Endothelial cell of umbilical vein (primary cell): ENCODE measurements at regions not wholly inside any gene's neighbourhood (a gene's known extent, or its start where the extent isn't known, plus 50 kb on each side); places are given as distances from the start of the nearest gene placed in this dataset.

Experiments used
- BruUV-seq: library from RNA; stranded (reverse); fragments of 400-500 nt; replicated peaks from 2 replicates; lab custom pipeline; 2021; lab: Mats Ljungman, UMichigan
- CTCF ChIA-PET: fragments of 300-600, 350-600 bp; sonication (Branson Sonifier 250); formaldehyde crosslinking; loops from one replicate; lab custom pipeline; 2021; ENCODE audit warnings: antibody characterized with exemption, inconsistent platforms; lab: Charles Lee
- POLR2A ChIA-PET: fragments of 300-600, 350-600 bp; sonication (Branson Sonifier 250); formaldehyde crosslinking; loops from one replicate; lab custom pipeline; 2021; ENCODE audit warnings: antibody characterized with exemption, inconsistent platforms; lab: Charles Lee
- DNase-seq: peaks from one replicate; pipeline ENCODE4 v3.0.0-alpha.2; 2011; ENCODE audit warnings: low read depth, low spot score
- FAIRE-seq: peaks from 2 replicates; lab custom pipeline; 2011; peaks lifted over from hg19 to GRCh38; lab: Jason Lieb, UNC
- H2AFZ ChIP-seq: 2 replicates; pipeline ENCODE4 v1.6.0; 2012; ENCODE audit warnings: low read depth, low read length, control low read depth, inconsistent platforms
- H3K27ac ChIP-seq: 2 replicates; pipeline ENCODE4 v1.5.1; 2011; ENCODE audit warnings: low read depth, mild to moderate bottlenecking, control low read depth, low read length, moderate library complexity; ENCODE audit not compliant: insufficient read depth
- H3K27me3 ChIP-seq, 2 experiments: 2 replicates each; pipeline versions ENCODE4 v1.6.0 to v1.6.1; 2011; ENCODE audit warnings: low read length in 2 of 2, mixed read lengths in 1 of 2; ENCODE audit not compliant: control insufficient read depth in 2 of 2, insufficient read depth in 2 of 2
- H3K36me3 ChIP-seq, 2 experiments: 2 replicates in 1 of 2; 3 replicates in 1 of 2; pipeline ENCODE4 v1.5.1; 2011; ENCODE audit warnings: low read length in 2 of 2, mild to moderate bottlenecking in 1 of 2, moderate library complexity in 1 of 2; ENCODE audit not compliant: control insufficient read depth in 2 of 2, insufficient read depth in 2 of 2; ENCODE audit errors: extremely low read depth in 1 of 2
- H3K4me1 ChIP-seq: 3 replicates; pipeline ENCODE4 v1.5.1; 2011; ENCODE audit warnings: mild to moderate bottlenecking, low read length; ENCODE audit not compliant: control insufficient read depth, insufficient read depth; ENCODE audit errors: extremely low read depth
- H3K4me2 ChIP-seq: 2 replicates; pipeline ENCODE4 v1.6.1; 2011; ENCODE audit warnings: low read length, control low read depth, mixed read lengths; ENCODE audit not compliant: insufficient read depth
- H3K4me3 ChIP-seq, 3 experiments: fragments of 200-600 bp in 1 of 3; sonication (generic), shearing (Covaris generic) in 1 of 3; replicated peaks in 1 of 3; 2 replicates each; pipeline ENCODE4 v1.5.1; 2011 to 2016; ENCODE audit warnings: control low read depth in 3 of 3, low read length in 3 of 3, mild to moderate bottlenecking in 2 of 3, inconsistent platforms in 1 of 3, low read depth in 1 of 3, moderate library complexity in 1 of 3; ENCODE audit not compliant: insufficient read depth in 1 of 3
- H3K79me2 ChIP-seq: 2 replicates; pipeline ENCODE4 v1.6.0; 2012; ENCODE audit warnings: low read length, inconsistent platforms; ENCODE audit not compliant: control insufficient read depth, insufficient read depth
- H3K9ac ChIP-seq: replicated peaks from 2 replicates; pipeline ENCODE3; 2011; ENCODE audit warnings: low read length, control low read depth; ENCODE audit not compliant: insufficient read depth; ENCODE audit errors: extremely low read depth
- H3K9me1 ChIP-seq: replicated peaks from 3 replicates; pipeline ENCODE4 v1.6.0; 2011; ENCODE audit warnings: mild to moderate bottlenecking, low read length; ENCODE audit not compliant: control insufficient read depth, insufficient read depth; ENCODE audit errors: extremely low read depth
- H3K9me3 ChIP-seq: replicated peaks from 2 replicates; pipeline ENCODE4 v1.5.1; 2012; ENCODE audit warnings: low read length, inconsistent platforms; ENCODE audit not compliant: control insufficient read depth, insufficient read depth
- H4K20me1 ChIP-seq: replicated peaks from 2 replicates; pipeline ENCODE3; 2011; ENCODE audit warnings: mild to moderate bottlenecking, low read length; ENCODE audit not compliant: control insufficient read depth, insufficient read depth; ENCODE audit errors: extremely low read depth
- CTCF ChIP-seq, 2 donors: IDR thresholded peaks; 1 replicate in 1 of 2; 2 replicates in 1 of 2; pipeline ENCODE4 v1.5.1; 2011; ENCODE audit warnings: low read length in 2 of 2, mild to moderate bottlenecking in 2 of 2, moderate library complexity in 2 of 2, control low read depth in 1 of 2, inconsistent platforms in 1 of 2, low read depth in 1 of 2; ENCODE audit not compliant: insufficient read depth in 1 of 2; ENCODE audit errors: extremely low read depth in 1 of 2
- EZH2 ChIP-seq: IDR thresholded peaks from 2 replicates; pipeline ENCODE4 v1.6.1; 2012; ENCODE audit warnings: borderline replicate concordance, low read depth, mild to moderate bottlenecking, moderate library complexity, low read length, inconsistent platforms; ENCODE audit not compliant: severe bottlenecking
- FOS ChIP-seq: IDR thresholded peaks from 2 replicates; pipeline ENCODE4 v1.6.1; 2011; ENCODE audit warnings: mild to moderate bottlenecking, low read length, moderate library complexity, borderline replicate concordance; ENCODE audit not compliant: insufficient read depth
- GATA2 ChIP-seq: IDR thresholded peaks from 2 replicates; pipeline ENCODE4 v1.7.0; 2011; ENCODE audit warnings: low read depth, mild to moderate bottlenecking, moderate library complexity, mixed read lengths, low read length; ENCODE audit not compliant: insufficient read length, insufficient read depth
- JUN ChIP-seq: IDR thresholded peaks from 2 replicates; pipeline ENCODE4 v1.6.1; 2011; ENCODE audit warnings: borderline replicate concordance, low read depth; ENCODE audit not compliant: insufficient read length, insufficient read depth
- MAX ChIP-seq: IDR thresholded peaks from 2 replicates; pipeline ENCODE4 v1.6.1; 2011; ENCODE audit not compliant: insufficient read depth, insufficient read length
- MYC ChIP-seq: IDR thresholded peaks from one replicate; pipeline ENCODE4 v1.6.1; 2011; ENCODE audit warnings: mild to moderate bottlenecking, low read depth, low read length
- POLR2A ChIP-seq: IDR thresholded peaks from 2 replicates; pipeline ENCODE4 v1.6.1; 2012; ENCODE audit warnings: low read depth, mild to moderate bottlenecking, control low read depth, low read length
- POLR2AphosphoS5 ChIP-seq: IDR thresholded peaks from 2 replicates; pipeline ENCODE4 v1.6.1; 2012; ENCODE audit warnings: low read depth, mild to moderate bottlenecking, control low read depth, low read length, moderate library complexity; ENCODE audit not compliant: insufficient read depth
- dilution Hi-C: fragments of 300-500 bp; cut with MboI; formaldehyde crosslinking; loops from one replicate; pipeline ENCODE4 v1.15.0; 2019; ENCODE audit warnings: low sequenced_read_pairs; ENCODE audit not compliant: extremely low pct_ligation_motif_present
- intact Hi-C: fragments of 100-400 bp; cut with micrococcal nuclease; formaldehyde crosslinking; loops from one replicate; pipeline ENCODE4 v1.10.0; 2022

GRCh38 chr20:61099806-61100205, 152.3 kb upstream of the CDH4 start:
- BruUV-seq: no TSS peak
- no peaks in the 10 kb centered on the region for H3K9me1 ChIP-seq
- intact Hi-C loops: no loop called here
- no peaks in the 10 kb centered on the region for H3K36me3 ChIP-seq
- H2AFZ ChIP-seq: no peak overlapping the region
- H4K20me1 ChIP-seq: no peaks in the 10 kb centered on the region
- H3K4me3 ChIP-seq: no peak overlapping the region
- no peaks in the 10 kb centered on the region for H3K27me3 ChIP-seq
- H3K79me2 ChIP-seq: no peaks in the 10 kb centered on the region
- DNase-seq (no peak), FAIRE-seq (no peak)
- POLR2A ChIA-PET: no interaction called here
- H3K9ac ChIP-seq: no peak overlapping the region
- H3K4me1 ChIP-seq: no peaks in the 10 kb centered on the region
- no peak overlapping the region for H3K4me2 ChIP-seq
- CTCF ChIA-PET: no interaction called here
- H3K9me3 ChIP-seq: peaks cover 5% of the 10 kb centered on the region
- H3K27ac ChIP-seq: no peak overlapping the region
- TF ChIP-seq MYC (no peak), EZH2 (no peak), FOS (no peak), POLR2AphosphoS5 (no peak), MAX (no peak), JUN (no peak), POLR2A (no peak), GATA2 (no peak)
- dilution Hi-C loops: no loop called here

GRCh38 chr20:61100489-61100888, 151.6 kb upstream of the CDH4 start:
- Histone ChIP-seq H4K20me1 (no peaks in the 10 kb centered on the region), H3K4me1 (no peaks in the 10 kb centered on the region), H3K36me3 (no peaks in the 10 kb centered on the region), H3K79me2 (no peaks in the 10 kb centered on the region), H3K27me3 (no peaks in the 10 kb centered on the region), H3K4me3 (no peak overlapping the region), H3K27ac (no peak overlapping the region), H2AFZ (no peak overlapping the region), H3K4me2 (no peak overlapping the region), H3K9me3 (peaks cover 5% of the 10 kb centered on the region), H3K9me1 (no peaks in the 10 kb centered on the region), H3K9ac (no peak overlapping the region)
- ChIA-PET POLR2A (no interaction called here), CTCF (no interaction called here)
- FAIRE-seq (no peak), DNase-seq (no peak)
- BruUV-seq: no TSS peak
- TF ChIP-seq GATA2: no peak
- TF ChIP-seq FOS: no peak
- no peak for TF ChIP-seq CTCF (IDR thresholded peaks at IDR 0.05; ENCODE audit: extremely low read depth in 1 of 2, insufficient read depth in 1 of 2, low read depth in 1 of 2, low read length in 2 of 2)
- no peak for TF ChIP-seq JUN
- no peak for TF ChIP-seq EZH2
- TF ChIP-seq POLR2A: no peak
- TF ChIP-seq POLR2AphosphoS5: no peak
- TF ChIP-seq MYC: no peak
- no peak for TF ChIP-seq MAX
- dilution Hi-C loops (no loop called here), intact Hi-C loops (no loop called here)
